WTC11 (cell line): ENCODE measurements at regions not wholly inside any gene's neighbourhood (a gene's known extent, or its start where the extent isn't known, plus 50 kb on each side); places are given as distances from the start of the nearest gene placed in this dataset.

Experiments used
- ATAC-seq: fragments of 200-7000 bp; cut with Tn5 transposase; 2 replicates; pipeline ENCODE4 v1.10.0; 2021; ENCODE audit warnings: mild to moderate bottlenecking, moderate library complexity
- CTCF ChIA-PET: fragments of 300-600 bp; sonication (Branson Sonifier 250); formaldehyde crosslinking; loops from one replicate; lab custom pipeline; 2021; ENCODE audit warnings: antibody characterized with exemption; lab: Charles Lee
- POLR2A ChIA-PET: fragments of 350-600 bp; sonication (Branson Sonifier 250); formaldehyde crosslinking; loops from one replicate; lab custom pipeline; 2021; ENCODE audit warnings: antibody characterized with exemption; lab: Charles Lee
- DNase-seq: peaks from one replicate; pipeline ENCODE4 v3.0.0; 2021; ENCODE audit warnings: low spot score
- H3K27ac Mint-ChIP-seq: 2 replicates; pipeline ENCODE4 v1.8.0; 2021; ENCODE audit warnings: mixed read lengths
- H3K27me3 Mint-ChIP-seq: 2 replicates; pipeline ENCODE4 v1.8.0; 2021; ENCODE audit warnings: low read depth, mild to moderate bottlenecking, moderate library complexity, mixed read lengths
- H3K36me3 Mint-ChIP-seq: 2 replicates; pipeline ENCODE4 v1.8.0; 2021; ENCODE audit warnings: mixed read lengths
- H3K4me1 Mint-ChIP-seq: 2 replicates; pipeline ENCODE4 v1.8.0; 2022; ENCODE audit warnings: mixed read lengths
- H3K4me3 Mint-ChIP-seq: 2 replicates; pipeline ENCODE4 v1.8.0; 2021; ENCODE audit warnings: mild to moderate bottlenecking, moderate library complexity, mixed read lengths
- H3K9me3 Mint-ChIP-seq: 2 replicates; pipeline ENCODE4 v1.8.0; 2021; ENCODE audit warnings: mixed read lengths
- ATF6 ChIP-seq: sonication (generic); formaldehyde crosslinking; IDR thresholded peaks from 2 replicates; pipeline ENCODE4 v1.8.1; 2023; ENCODE audit warnings: mild to moderate bottlenecking, missing genetic modification reagents
- E2F1 ChIP-seq: sonication (generic); formaldehyde crosslinking; IDR thresholded peaks from 2 replicates; pipeline ENCODE4 v1.8.0; 2022; ENCODE audit warnings: mild to moderate bottlenecking, missing genetic modification reagents
- FOXP4 ChIP-seq: sonication (generic); formaldehyde crosslinking; IDR thresholded peaks from 2 replicates; pipeline ENCODE4 v1.8.0; 2022; ENCODE audit warnings: mild to moderate bottlenecking, missing genetic modification reagents
- HMGXB4 ChIP-seq: sonication (generic); formaldehyde crosslinking; IDR thresholded peaks from 2 replicates; pipeline ENCODE4 v1.8.1; 2023; ENCODE audit warnings: mild to moderate bottlenecking, moderate library complexity, missing genetic modification reagents
- MAX ChIP-seq: sonication (generic); formaldehyde crosslinking; IDR thresholded peaks from 2 replicates; pipeline ENCODE4 v1.8.0; 2022; ENCODE audit warnings: mild to moderate bottlenecking, missing genetic modification reagents
- MXD4 ChIP-seq: fragments of 250-450 bp; sonication (Bioruptor Pico); IDR thresholded peaks from 2 replicates; pipeline ENCODE4 v1.8.0; 2021; ENCODE audit warnings: mild to moderate bottlenecking, moderate library complexity, borderline replicate concordance
- NFYB ChIP-seq: sonication (generic); formaldehyde crosslinking; conservative IDR thresholded peaks from 2 replicates; pipeline ENCODE4 v1.8.0; 2022; ENCODE audit warnings: low read depth, missing genetic modification reagents
- PRDM15 ChIP-seq: sonication (generic); formaldehyde crosslinking; IDR thresholded peaks from 2 replicates; pipeline ENCODE4 v1.8.0; 2022; ENCODE audit warnings: missing genetic modification reagents
- TCF7 ChIP-seq: sonication (generic); formaldehyde crosslinking; IDR thresholded peaks from 2 replicates; pipeline ENCODE4 v1.8.0; 2022; ENCODE audit warnings: mild to moderate bottlenecking, low read depth, missing genetic modification reagents, moderate library complexity
- TEAD4 ChIP-seq: sonication (generic); formaldehyde crosslinking; IDR thresholded peaks from 2 replicates; pipeline ENCODE4 v1.8.0; 2022; ENCODE audit warnings: mild to moderate bottlenecking, missing genetic modification reagents
- ZNF396 ChIP-seq: fragments of 250-450 bp; sonication (Bioruptor Pico); IDR thresholded peaks from 2 replicates; pipeline ENCODE4 v1.8.0; 2021; ENCODE audit warnings: mild to moderate bottlenecking, moderate library complexity, borderline replicate concordance
- ZNF425 ChIP-seq: fragments of 250-450 bp; sonication (Bioruptor Pico); conservative IDR thresholded peaks from 2 replicates; pipeline ENCODE4 v1.9.0; 2021; ENCODE audit warnings: mild to moderate bottlenecking
- ZNF532 ChIP-seq: fragments of 250-450 bp; sonication (Bioruptor Pico); IDR thresholded peaks from 2 replicates; pipeline ENCODE4 v1.9.0; 2021; ENCODE audit warnings: mild to moderate bottlenecking, borderline replicate concordance

- TF ChIP-seq HMGXB4 (CRISPR knock-in tag), result no peak
Measured at GRCh38 chr12:64558754-64559153, 51.5 kb upstream of the RASSF3 start (continued).

GRCh38 chr12:64560396-64561301 lies 49.6 kb upstream of the RASSF3 start:
- Mint-ChIP-seq H3K4me3 (no peak overlapping the region), H3K27ac (no peak overlapping the region), H3K27me3 (no peaks in the 10 kb centered on the region), H3K4me1 (peaks cover 14% of the 10 kb centered on the region), H3K9me3 (no peaks in the 10 kb centered on the region), H3K36me3 (no peaks in the 10 kb centered on the region)
- ATAC-seq (peak; percentile 88), DNase-seq (no peak)
- ChIA-PET CTCF (interaction anchor here (0.6 to 4.0 kb wide), 8 partner anchors 11 to 241 kb away, joined by 3 to 31 read pairs (median 3); no protein-coding TSS in a partner anchor), POLR2A (interaction anchor here (0.9 to 1.2 kb wide), 2 partner anchors 9 to 137 kb away, joined by 3 read pairs; no protein-coding TSS in a partner anchor)
- TF ChIP-seq MAX (CRISPR knock-in tag) (no peak), NFYB (CRISPR knock-in tag) (no peak), E2F1 (CRISPR knock-in tag) (no peak), MXD4 (CRISPR knock-in tag) (no peak), TEAD4 (no peak), FOXP4 (CRISPR knock-in tag) (no peak), ATF6 (CRISPR knock-in tag) (no peak), ZNF396 (CRISPR knock-in tag) (no peak), PRDM15 (CRISPR knock-in tag) (no peak), ZNF532 (no peak), TCF7 (no peak), ZNF425 (CRISPR knock-in tag) (no peak)
